Right atrium auricular region (tissue), 2 donors: ENCODE measurements at regions not wholly inside any gene's neighbourhood (a gene's known extent, or its start where the extent isn't known, plus 50 kb on each side); places are given as distances from the start of the nearest gene placed in this dataset.

ENCODE experiments used
- DNase-seq: peaks from one replicate; pipeline ENCODE4 v3.0.0-alpha.2; 2019; ENCODE audit warnings: low spot score
- H3K27ac ChIP-seq, 2 donors: fragments of 200-600 bp; sonication (generic); 1 replicate in 1 of 2; 2 replicates in 1 of 2; pipeline ENCODE4 v1.5.1; 2016 to 2019
- H3K27me3 ChIP-seq, 2 donors: fragments of 200-600 bp; sonication (generic); one replicate each; pipeline versions ENCODE4 v1.5.1 to v1.6.0; 2017 to 2019
- H3K36me3 ChIP-seq: fragments of 200-600 bp; sonication (generic); one replicate; pipeline ENCODE4 v1.5.1; 2016
- H3K4me1 ChIP-seq, 2 donors: fragments of 200-600 bp; sonication (generic); one replicate each; pipeline versions ENCODE4 v1.5.1 to v1.6.0; 2017 to 2019
- H3K4me3 ChIP-seq, 2 donors: fragments of 200-600 bp; sonication (generic); 1 replicate in 1 of 2; 2 replicates in 1 of 2; pipeline ENCODE4 v1.5.1; 2017 to 2019; ENCODE audit warnings: mild to moderate bottlenecking in 1 of 2, moderate library complexity in 1 of 2
- H3K9me3 ChIP-seq, 2 donors: fragments of 200-600 bp; sonication (generic); one replicate each; pipeline ENCODE4 v1.5.1; 2019
- CTCF ChIP-seq, 2 donors: fragments of 200-600 bp; sonication (generic); IDR thresholded peaks; one replicate each; pipeline ENCODE4 v1.5.1; 2019; ENCODE audit warnings: antibody characterized with exemption in 2 of 2

GRCh38 chr3:194212161-194212844, 76.4 kb downstream of the HES1 start:
- Histone ChIP-seq H3K4me1 (no peaks in the 10 kb centered on the region), H3K27ac (no peak overlapping the region), H3K9me3 (no peaks in the 10 kb centered on the region), H3K36me3 (no peaks in the 10 kb centered on the region), H3K27me3 (no peaks in the 10 kb centered on the region), H3K4me3 (no peak overlapping the region)
- no peak for TF ChIP-seq CTCF (IDR thresholded peaks at IDR 0.05)
- DNase-seq: no peak

- H3K36me3 ChIP-seq: no peaks in the 10 kb centered on the region
- DNase-seq: no peak
- H3K4me3 ChIP-seq: no peak overlapping the region
- no peaks in the 10 kb centered on the region for H3K4me1 ChIP-seq
- H3K27me3 ChIP-seq: no peaks in the 10 kb centered on the region
- no peaks in the 10 kb centered on the region for H3K9me3 ChIP-seq
- no peak for TF ChIP-seq CTCF (IDR thresholded peaks at IDR 0.05)
- no peak overlapping the region for H3K27ac ChIP-seq
Observed at GRCh38 chr3:194212845-194213331, 76.9 kb downstream of the HES1 start.

- TF ChIP-seq CTCF (IDR thresholded peaks at IDR 0.05): no peak
- DNase-seq: no peak
- Histone ChIP-seq H3K9me3 (no peaks in the 10 kb centered on the region), H3K4me3 (no peak overlapping the region), H3K27ac (no peak overlapping the region), H3K36me3 (no peaks in the 10 kb centered on the region), H3K27me3 (no peaks in the 10 kb centered on the region), H3K4me1 (no peaks in the 10 kb centered on the region)
Observed at GRCh38 chr3:194215392-194215791, 79.4 kb downstream of the HES1 start.

- Histone ChIP-seq H3K4me3 (no peak overlapping the region), H3K36me3 (no peaks in the 10 kb centered on the region), H3K4me1 (no peaks in the 10 kb centered on the region), H3K27ac (no peak overlapping the region), H3K27me3 (no peaks in the 10 kb centered on the region), H3K9me3 (no peaks in the 10 kb centered on the region)
- no peak for TF ChIP-seq CTCF (IDR thresholded peaks at IDR 0.05)
- DNase-seq: no peak
Observed at GRCh38 chr3:194218646-194219453, 82.9 kb downstream of the HES1 start.

- H3K27me3 ChIP-seq: no peaks in the 10 kb centered on the region
- no peaks in the 10 kb centered on the region for H3K9me3 ChIP-seq
- no peak overlapping the region for H3K27ac ChIP-seq
- TF ChIP-seq CTCF (IDR thresholded peaks at IDR 0.05): no peak
- no peaks in the 10 kb centered on the region for H3K36me3 ChIP-seq
- no peaks in the 10 kb centered on the region for H3K4me1 ChIP-seq
- DNase-seq: no peak
- no peak overlapping the region for H3K4me3 ChIP-seq
Observed at GRCh38 chr3:194219826-194220410, 84.0 kb downstream of the HES1 start.
